Fibroblast of lung (primary cell): ENCODE measurements at regions not wholly inside any gene's neighbourhood (a gene's known extent, or its start where the extent isn't known, plus 50 kb on each side); places are given as distances from the start of the nearest gene placed in this dataset.

Source experiments
- CTCF ChIP-seq, 2 donors: IDR thresholded peaks in 1 of 2; conservative IDR thresholded peaks in 1 of 2; 1 replicate in 1 of 2; 2 replicates in 1 of 2; pipeline ENCODE4 v1.5.1; 2011 to 2012; ENCODE audit warnings: low read length in 2 of 2, control low read depth in 1 of 2, inconsistent platforms in 1 of 2, low read depth in 1 of 2, mild to moderate bottlenecking in 1 of 2
- EZH2 ChIP-seq: IDR thresholded peaks from 2 replicates; pipeline ENCODE4 v1.5.1; 2012; ENCODE audit warnings: low read length, control low read depth, mild to moderate bottlenecking; ENCODE audit errors: missing control alignments

GRCh38 chr14:71579331-71579730 lies 352.9 kb upstream of the RGS6 start:
- TF ChIP-seq CTCF (conservative IDR thresholded peaks at IDR 0.05 in 1 of 2, IDR thresholded peaks at IDR 0.05 in 1 of 2; ENCODE audit: low read depth in 1 of 2, low read length in 2 of 2): no peak
- no peak for TF ChIP-seq EZH2
